SK-N-MC (cell line): ENCODE measurements at regions not wholly inside any gene's neighbourhood (a gene's known extent, or its start where the extent isn't known, plus 50 kb on each side); places are given as distances from the start of the nearest gene placed in this dataset.

Experiments
- DNase-seq: peaks from one replicate; pipeline ENCODE4 v3.0.0-alpha.2; 2011; ENCODE audit warnings: low read depth, low spot score
- H3K27ac ChIP-seq: fragments of 200-600 bp; sonication (generic); 2 replicates; pipeline ENCODE4 v1.5.1; 2016; ENCODE audit warnings: mixed run types
- H3K36me3 ChIP-seq: fragments of 200-600 bp; sonication (generic); 2 replicates; pipeline ENCODE4 v1.6.1; 2017; ENCODE audit warnings: antibody characterized with exemption, low read length, mixed read lengths; ENCODE audit not compliant: insufficient read depth
- H3K4me3 ChIP-seq: fragments of 200-600 bp; sonication (generic); 2 replicates; pipeline ENCODE4 v1.5.1; 2016
- H3K9ac ChIP-seq: fragments of 200-600 bp; sonication (generic); 2 replicates; pipeline ENCODE4 v1.8.0; 2017; ENCODE audit warnings: mixed run types, mixed read lengths; ENCODE audit not compliant: insufficient read length
- H3K9me3 ChIP-seq: fragments of 200-600 bp; sonication (generic); 2 replicates; pipeline ENCODE4 v1.6.1; 2017; ENCODE audit warnings: low read depth, mild to moderate bottlenecking, antibody characterized with exemption, low read length, moderate library complexity, mixed read lengths
- EZH2 ChIP-seq: fragments of 200-600 bp; sonication (generic); IDR thresholded peaks from one replicate; pipeline ENCODE4 v1.6.1; 2017; ENCODE audit warnings: antibody characterized with exemption
- FOXP2 ChIP-seq: optimal IDR thresholded peaks from 2 replicates; pipeline ENCODE3; 2011; ENCODE audit warnings: mild to moderate bottlenecking, moderate library complexity; ENCODE audit not compliant: insufficient read depth; ENCODE audit errors: extremely low read length, control extremely low read depth
- POLR2AphosphoS5 ChIP-seq: IDR thresholded peaks from 2 replicates; pipeline ENCODE4 v1.6.1; 2012; ENCODE audit warnings: mild to moderate bottlenecking, low read depth, low read length, borderline replicate concordance

DNA sequence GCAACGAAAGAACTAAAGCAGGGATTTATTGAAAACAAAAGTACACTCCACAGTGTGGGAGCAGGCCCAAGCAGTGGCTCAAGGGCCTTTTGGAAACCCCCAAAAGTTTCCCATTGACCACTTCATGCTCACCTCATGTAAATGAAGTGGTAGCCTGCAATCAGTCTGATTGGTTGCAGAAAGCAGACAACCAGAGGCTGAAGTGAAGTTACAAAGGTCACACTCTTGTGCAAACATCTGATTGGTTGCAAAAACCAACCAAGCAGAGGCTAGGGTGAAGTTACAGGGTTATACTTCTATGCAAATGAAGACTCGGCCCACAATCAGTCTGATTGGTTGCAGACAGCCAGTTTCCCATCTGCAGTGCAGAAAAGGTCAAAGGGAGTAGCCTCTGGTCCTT, 258.0 kb downstream of the YTHDC2 start:
- no peak overlapping the region for H3K27ac ChIP-seq
- TF ChIP-seq POLR2AphosphoS5 (no peak), EZH2 (no peak), FOXP2 (no peak)
- DNase-seq, result no peak
- H3K36me3 ChIP-seq, result no peaks in the 10 kb centered on the region
- no peak overlapping the region for H3K9ac ChIP-seq
- H3K9me3 ChIP-seq, result no peaks in the 10 kb centered on the region
- no peak overlapping the region for H3K4me3 ChIP-seq

DNA sequence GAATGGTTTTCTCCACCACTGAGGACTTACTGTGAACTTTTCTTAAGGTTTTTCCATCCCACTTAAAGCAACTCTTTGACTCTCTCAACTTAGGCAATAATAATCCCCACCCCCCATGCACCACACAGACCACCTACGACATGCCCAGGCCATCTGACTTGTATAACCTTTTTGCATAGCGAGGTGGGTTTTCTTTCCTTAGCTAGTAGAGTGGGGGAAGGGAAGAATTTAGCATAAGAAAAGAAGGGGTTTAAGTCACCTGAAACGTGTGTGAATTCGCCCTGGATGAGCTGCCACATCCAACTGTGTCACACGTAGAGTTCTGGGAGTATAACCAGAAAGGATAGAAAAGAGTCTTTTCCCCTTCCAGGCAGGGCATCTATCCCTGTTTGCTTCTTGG, 262.7 kb downstream of the YTHDC2 start:
- Histone ChIP-seq H3K9me3 (no peaks in the 10 kb centered on the region), H3K27ac (no peak overlapping the region), H3K4me3 (no peak overlapping the region), H3K9ac (no peak overlapping the region), H3K36me3 (no peaks in the 10 kb centered on the region)
- TF ChIP-seq EZH2 (no peak), POLR2AphosphoS5 (no peak), FOXP2 (no peak)
- DNase-seq, result no peak

GRCh38 chr5:113776832-113777525, 263.5 kb downstream of the YTHDC2 start:
- no peak overlapping the region for H3K4me3 ChIP-seq
- no peak for TF ChIP-seq POLR2AphosphoS5
- TF ChIP-seq EZH2, result no peak
- TF ChIP-seq FOXP2, result no peak
- DNase-seq, result no peak
- no peak overlapping the region for H3K9ac ChIP-seq
- no peaks in the 10 kb centered on the region for H3K9me3 ChIP-seq
- no peaks in the 10 kb centered on the region for H3K36me3 ChIP-seq
- no peak overlapping the region for H3K27ac ChIP-seq

DNA sequence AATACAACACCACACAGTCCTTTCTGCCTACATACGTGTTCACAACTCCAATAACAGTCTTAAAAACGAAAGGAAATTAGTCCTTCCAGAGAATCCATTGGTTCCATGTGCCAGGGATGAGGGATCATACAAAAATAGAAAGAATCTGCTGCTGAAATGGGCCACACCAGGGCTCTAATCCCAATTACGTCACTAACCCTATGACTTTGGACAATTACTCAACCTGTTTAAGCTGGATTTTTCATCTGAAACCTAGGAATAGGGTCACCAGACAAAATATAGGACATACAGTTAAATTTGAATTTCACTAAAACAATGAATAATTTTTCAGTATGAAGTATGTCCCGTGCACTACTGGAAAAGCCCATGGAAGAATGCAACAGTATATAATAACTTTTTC, 264.7 kb downstream of the YTHDC2 start:
- no peaks in the 10 kb centered on the region for H3K9me3 ChIP-seq
- no peak overlapping the region for H3K27ac ChIP-seq
- DNase-seq, result no peak
- H3K4me3 ChIP-seq, result no peak overlapping the region
- H3K36me3 ChIP-seq, result no peaks in the 10 kb centered on the region
- H3K9ac ChIP-seq, result no peak overlapping the region
- TF ChIP-seq EZH2, result no peak
- no peak for TF ChIP-seq FOXP2
- TF ChIP-seq POLR2AphosphoS5, result no peak

- Histone ChIP-seq H3K27ac (no peak overlapping the region), H3K36me3 (no peaks in the 10 kb centered on the region)
- TF ChIP-seq POLR2AphosphoS5 (no peak), EZH2 (no peak), FOXP2 (no peak)
Measured at GRCh38 chr5:113788141-113788655, 274.7 kb downstream of the YTHDC2 start.

DNA sequence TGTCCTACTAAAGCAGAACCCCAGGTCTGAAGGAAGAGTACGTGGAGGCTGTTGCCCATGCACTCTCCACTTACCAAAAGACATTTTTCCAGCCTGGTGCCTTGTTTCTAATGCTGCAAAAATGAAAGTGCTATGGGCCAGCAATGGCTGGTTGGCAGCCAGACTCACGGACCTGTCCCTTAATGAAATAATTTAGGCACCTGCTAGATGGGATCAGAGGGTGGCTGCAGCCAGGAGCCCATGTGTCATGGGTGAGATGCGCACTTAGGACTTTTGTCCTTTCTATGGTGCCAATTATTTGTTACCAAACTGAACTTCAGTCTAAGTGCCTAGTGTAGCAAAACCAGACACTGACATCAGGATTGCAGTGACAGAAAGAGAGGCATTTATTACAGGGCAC, 276.3 kb downstream of the YTHDC2 start:
- Histone ChIP-seq H3K4me3 (no peak overlapping the region), H3K9ac (no peak overlapping the region), H3K27ac (no peak overlapping the region), H3K9me3 (no peaks in the 10 kb centered on the region), H3K36me3 (no peaks in the 10 kb centered on the region)
- TF ChIP-seq EZH2 (no peak), FOXP2 (no peak), POLR2AphosphoS5 (no peak)
- no peak for DNase-seq

More at GRCh38 chr5:113788141-113788655, 274.7 kb downstream of the YTHDC2 start:
- Histone ChIP-seq H3K4me3 (no peak overlapping the region), H3K9me3 (no peaks in the 10 kb centered on the region), H3K9ac (no peak overlapping the region)
- no peak for DNase-seq

DNA sequence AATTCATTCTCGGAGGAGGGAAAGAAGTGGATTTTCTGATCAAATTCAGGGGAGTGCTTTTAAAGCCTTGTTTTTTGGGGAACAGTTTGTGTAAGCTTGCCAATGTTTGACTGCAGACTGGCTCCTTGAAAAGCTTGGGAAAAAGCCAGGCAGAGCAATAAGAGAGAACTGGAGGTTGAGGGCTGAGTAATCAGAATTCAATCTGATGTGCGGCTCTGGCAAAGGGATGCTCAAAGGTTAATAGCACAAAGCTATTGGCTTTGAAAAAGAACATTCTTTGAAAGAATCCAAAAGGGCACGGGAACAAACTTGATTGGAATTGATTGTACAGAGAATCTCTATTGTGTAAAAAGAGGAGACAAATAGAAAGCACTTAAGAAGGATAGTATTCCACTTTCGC, 279.3 kb downstream of the YTHDC2 start:
- DNase-seq, result no peak
- no peaks in the 10 kb centered on the region for H3K9me3 ChIP-seq
- H3K9ac ChIP-seq, result no peak overlapping the region
- no peak overlapping the region for H3K4me3 ChIP-seq
- H3K27ac ChIP-seq, result no peak overlapping the region
- TF ChIP-seq FOXP2 (no peak), POLR2AphosphoS5 (no peak), EZH2 (no peak)
- no peaks in the 10 kb centered on the region for H3K36me3 ChIP-seq

GRCh38 chr5:113794981-113795380, 281.5 kb downstream of the YTHDC2 start:
- TF ChIP-seq EZH2 (no peak), POLR2AphosphoS5 (no peak), FOXP2 (no peak)

DNA sequence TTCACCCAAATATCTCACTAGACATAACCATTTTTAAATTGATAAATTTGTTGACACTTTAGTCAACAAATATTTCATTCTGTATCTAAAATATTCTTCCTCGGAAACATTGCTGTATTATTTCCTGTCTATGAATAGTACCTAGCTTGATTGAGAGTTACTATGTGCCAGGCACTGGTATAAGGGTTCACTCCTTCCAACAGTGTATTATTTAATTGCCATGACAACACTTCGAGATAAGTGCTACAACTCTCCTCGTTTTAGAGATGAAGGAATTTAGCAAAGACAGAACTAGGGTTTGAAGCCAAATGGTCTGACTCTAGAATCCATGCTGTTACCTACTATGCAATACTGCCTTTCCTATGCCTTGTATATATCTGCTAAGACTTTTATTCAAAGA, 287.2 kb downstream of the YTHDC2 start:
- Histone ChIP-seq H3K36me3 (no peaks in the 10 kb centered on the region), H3K27ac (no peak overlapping the region), H3K4me3 (no peak overlapping the region), H3K9me3 (no peaks in the 10 kb centered on the region), H3K9ac (no peak overlapping the region)
- TF ChIP-seq POLR2AphosphoS5 (no peak), EZH2 (no peak), FOXP2 (no peak)
- no peak for DNase-seq

More at GRCh38 chr5:113794981-113795380, 281.5 kb downstream of the YTHDC2 start:
- Histone ChIP-seq H3K9me3 (no peaks in the 10 kb centered on the region), H3K27ac (no peak overlapping the region), H3K9ac (no peak overlapping the region), H3K36me3 (no peaks in the 10 kb centered on the region), H3K4me3 (no peak overlapping the region)
- DNase-seq, result no peak
